ENCODE measurements at regions not wholly inside any gene's neighbourhood (a gene's known extent, or its start where the extent isn't known, plus 50 kb on each side); places are given as distances from the start of the nearest gene placed in this dataset.
"Not testable (repeated sequence)": the region's sequence is repeated elsewhere in the genome, so short reads cannot be mapped to it uniquely, and the experiment has no call there.

DNA sequence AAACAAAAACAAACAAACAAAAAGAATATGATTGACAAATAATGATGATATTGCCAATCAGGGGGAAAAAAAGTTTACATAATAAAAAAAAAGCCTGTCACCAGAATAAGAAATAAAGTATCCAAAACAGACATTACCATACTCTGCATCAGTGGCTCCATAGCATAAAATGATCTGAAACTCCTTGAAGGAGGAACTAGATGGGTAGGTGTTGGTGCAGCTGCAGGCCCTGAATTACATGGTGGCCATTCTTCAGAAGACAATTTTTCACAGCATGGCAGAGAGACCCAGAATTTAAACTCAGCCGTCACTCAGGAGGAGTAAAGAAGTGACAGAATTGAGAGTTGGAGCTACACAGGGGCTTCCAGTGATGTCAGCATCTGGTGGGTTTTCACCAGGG, 60.2 kb downstream of the GLUL start:
- DNase-seq, result no peak

DNA sequence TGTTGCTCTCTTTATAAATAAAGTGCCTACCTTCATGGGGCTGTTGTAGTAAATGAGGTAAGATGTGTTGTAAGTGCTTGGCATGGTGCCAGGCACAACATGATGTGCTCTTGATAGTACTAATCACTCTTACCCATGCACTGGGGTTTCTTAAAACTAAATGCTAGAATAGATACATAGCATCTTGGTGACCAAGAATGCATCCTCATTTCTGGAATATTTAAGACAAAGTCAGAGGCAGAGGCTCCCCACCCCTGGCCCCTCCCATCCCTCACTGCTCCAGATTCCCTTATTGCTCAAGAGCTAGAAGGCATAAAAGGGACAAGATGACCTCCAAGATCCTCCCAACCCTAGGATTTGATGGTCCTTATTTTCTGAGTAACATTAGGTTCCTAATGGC, 61.3 kb downstream of the GLUL start:
- no peak for DNase-seq

DNA sequence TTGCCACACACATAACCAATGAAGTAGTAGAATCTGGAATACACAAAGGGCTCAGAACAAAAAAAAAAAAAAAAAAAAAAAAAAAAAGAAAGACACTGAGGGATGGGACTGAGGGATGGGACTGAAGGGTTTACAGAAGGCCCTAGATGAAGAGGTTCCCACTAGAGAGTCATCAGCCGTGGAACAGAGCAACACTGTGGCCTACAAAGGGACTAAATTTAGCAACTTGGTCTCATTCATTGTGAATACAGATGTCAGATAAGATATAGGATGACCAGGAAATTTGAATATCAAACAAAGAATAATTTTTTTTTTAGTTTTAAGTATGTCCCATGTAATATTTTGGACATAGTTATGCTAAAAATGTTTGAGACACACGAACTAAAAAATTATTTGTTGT, 62.1 kb downstream of the GLUL start:
- DNase-seq, result no peak

DNA sequence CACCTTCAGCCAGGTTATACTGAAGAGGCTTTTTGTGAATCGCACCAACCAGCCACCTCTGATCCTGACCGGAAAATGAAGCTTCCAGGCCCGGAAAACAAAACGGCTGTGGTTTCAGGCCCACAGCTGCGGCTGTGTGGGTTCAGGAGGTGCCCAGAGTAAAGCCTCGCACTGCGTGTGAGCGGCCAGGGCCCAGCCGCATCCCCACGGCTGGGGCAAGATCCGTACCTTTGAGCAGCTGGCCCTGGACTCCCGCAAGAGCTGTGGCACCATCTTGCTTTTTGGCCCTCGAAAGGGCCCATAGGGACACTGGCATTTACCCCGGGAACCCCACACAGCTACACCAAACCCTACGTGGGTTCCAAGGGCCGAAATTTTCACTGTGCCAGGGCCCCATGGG, 63.0 kb downstream of the GLUL start:
- no peak for DNase-seq

DNA sequence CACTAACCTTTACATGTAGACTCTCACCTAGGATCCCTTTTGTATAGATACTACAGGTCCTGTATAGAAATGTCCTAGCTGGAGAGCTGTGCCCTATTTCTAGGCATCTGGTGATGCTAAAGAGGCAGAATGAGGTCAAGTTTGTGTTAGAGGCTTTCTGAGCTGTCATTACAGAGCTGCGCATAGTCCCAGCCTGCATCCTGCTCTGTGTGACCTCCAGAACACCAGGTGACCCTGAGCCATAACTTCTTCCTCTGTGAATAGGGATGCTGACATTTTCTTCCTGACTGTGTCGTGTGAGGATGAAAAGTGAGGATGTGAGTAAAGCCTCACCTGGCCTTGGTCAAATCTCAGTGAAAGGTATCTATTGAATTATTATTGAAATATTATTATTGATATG, 66.3 kb downstream of the GLUL start:
- no peak for DNase-seq

DNA sequence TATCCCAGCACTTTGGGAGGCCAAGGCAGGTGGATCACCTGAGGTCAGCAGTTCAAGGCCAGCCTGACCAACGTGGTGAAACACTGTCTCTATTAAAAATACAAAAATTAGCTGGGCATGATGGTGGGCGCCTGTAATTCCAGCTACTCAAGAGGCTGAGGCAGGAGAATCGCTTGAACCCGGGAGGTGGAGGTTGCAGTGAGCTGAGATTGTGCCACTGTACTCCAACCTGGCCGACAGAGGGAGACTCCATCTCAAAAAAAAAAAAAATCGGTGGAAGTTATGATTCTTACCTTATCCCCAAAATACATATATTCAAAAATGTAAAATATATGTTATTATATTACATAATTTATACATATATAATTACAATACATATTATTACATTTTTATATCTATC, 70.1 kb downstream of the GLUL start:
- not testable (repeated sequence) for DNase-seq

DNA sequence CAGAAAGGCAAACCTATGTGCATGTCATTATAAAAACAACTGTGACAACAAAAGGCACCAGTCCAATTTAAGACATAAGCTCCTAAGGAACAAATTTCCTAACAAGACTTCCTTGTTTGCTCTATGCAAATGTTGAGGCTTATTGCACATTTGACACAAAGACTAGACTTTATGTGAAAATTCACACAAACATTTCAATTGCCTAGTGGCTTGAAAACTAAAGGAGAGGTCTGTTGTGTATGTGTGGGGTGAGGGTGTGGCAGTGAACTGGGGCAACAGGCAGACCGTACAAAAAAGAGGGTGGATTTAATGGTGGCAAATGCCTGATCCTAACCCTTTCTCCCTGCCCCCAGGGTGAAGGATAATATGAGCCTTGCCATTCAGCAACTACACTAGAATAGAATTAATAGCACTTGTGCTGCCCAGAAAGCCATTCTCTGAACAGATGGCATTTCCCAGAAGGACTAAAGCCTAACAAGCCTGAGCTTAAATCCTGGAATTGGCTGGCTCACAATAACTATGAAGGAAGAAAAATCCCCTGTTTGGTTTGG, 73.9 kb downstream of the GLUL start:
- peak; percentile 49 for DNase-seq

DNA sequence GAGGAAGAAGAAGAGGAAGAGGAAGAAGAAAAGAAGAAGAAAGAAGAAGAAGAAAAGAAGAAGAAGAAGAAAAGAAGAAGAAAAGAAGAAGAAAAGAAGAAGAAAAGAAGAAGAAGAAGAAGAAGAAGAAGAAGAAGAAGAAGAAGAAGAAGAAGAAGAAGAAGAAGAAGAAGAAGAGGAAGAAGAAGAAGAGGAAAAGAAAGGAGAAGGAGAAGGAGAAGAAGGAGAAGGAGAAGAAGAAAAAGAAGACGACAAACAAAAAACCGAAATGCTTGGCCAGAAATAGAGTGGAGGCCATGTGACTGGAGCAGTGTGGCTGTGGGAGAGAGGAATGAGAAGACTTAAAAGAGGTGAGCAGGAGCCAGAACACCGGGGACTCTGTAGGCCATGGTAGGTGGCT, 75.1 kb downstream of the GLUL start:
- not testable (repeated sequence) for DNase-seq

DNA sequence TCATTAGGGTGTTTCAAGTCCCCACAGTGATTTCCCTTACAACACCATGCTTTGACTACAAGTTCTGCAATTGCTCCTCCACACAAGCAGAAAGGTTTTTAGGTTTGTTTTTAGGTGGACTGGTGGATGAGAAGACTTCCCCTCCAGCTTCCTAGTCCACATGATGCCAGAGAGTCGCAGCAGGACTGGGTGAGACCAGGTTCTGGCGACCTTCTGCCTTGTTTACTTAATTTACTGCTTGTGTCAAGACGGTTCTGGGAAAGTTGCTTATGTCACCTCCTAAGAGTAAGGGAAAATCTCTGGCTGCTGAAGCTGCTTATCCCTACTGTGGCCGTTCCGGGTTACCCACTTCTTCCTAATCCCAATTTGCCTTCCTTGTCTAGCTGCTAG, 76.4 kb downstream of the GLUL start:
- DNase-seq, result no peak

DNA sequence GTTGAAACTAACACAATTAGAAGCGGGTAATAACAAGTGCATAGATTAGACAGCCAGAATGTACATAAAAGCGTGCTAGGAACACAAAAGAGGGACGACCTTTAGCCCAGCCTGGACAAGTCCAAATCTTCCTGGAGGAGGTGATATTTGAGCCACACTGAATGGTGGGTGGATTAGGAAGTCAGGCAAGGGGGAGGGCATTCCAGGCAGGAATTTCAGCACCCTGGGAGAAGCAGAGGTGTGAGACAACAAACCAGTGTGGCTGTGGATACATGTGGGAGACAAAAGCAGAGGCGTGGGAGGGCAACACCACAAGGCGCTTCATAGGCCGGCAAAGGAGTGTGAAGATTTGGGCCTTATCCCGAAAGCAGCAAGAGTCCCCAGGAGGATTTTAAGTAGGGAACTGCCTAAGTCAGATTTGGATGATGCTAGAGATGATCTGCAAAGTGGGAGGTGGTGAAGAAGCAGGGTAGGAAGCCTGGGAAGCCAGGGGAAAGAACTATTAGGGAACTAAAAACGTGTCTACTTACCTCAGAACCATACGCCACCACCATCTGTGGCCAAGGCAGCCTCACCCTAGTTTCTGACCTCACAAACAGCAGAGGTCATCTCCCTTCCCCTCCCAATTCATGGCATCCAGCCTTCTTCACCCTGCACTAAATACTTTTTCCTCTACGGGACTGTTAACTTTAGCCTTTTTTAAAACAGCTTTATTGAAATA, 81.8 kb downstream of the GLUL start:
- DNase-seq, result no peak

DNA sequence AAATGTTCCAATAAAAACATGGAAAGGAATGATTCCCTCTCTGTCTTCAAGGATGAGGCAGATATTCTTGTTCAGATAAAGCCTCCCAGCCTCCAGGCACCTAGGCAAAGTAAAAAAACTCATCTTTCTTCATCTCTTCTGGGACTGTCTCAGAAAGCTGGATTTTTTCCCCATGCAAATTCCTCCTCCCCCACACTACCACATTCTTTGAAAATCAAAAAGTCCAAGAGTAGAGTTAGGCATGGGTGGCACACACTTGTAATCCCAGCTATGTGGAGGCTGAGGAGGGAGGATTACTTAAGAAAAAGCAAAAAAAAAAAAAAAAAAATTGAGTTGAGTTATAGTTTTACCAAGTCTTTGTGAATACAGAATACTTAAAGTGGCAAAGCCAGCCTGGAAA, 82.8 kb downstream of the GLUL start:
- no peak for DNase-seq

DNA sequence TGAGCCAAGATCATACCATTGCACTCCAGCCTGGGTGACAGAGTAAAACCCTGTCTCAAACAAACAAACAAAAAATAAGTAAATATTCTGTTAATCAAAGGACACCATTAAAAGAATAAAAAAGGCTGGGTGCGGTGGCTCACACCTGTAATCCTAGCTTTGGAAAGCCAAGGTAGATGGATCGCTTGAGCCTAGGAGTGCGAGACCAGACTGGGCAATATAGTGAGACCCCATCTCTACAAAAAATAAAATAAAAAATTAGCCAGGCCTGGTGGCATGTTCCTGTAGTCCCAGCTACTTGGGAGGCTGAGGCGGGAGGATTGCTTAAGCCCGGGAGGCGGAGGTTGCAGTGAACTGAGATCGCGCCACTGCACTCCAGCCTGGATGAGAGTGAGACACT, 84.1 kb downstream of the GLUL start:
- not testable (repeated sequence) for DNase-seq

DNA sequence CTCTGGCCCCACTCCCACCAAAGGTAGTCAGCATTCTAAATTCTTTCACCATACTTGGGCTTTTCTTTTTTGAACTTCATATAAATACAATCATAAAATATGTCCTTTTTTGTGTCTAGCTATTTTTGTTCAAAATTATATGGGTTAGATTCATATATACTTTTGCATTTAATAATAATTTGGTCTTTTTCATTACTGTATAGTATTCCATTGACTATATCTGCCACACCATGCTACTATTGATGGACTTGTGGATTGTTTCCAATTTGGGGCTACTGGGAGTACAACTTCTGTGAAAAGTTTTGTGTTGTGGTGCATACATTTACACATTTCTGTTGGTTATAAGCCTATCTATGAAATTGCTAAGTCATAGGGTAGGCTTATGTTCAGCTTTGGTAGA, 85.7 kb downstream of the GLUL start:
- DNase-seq, result no peak

DNA sequence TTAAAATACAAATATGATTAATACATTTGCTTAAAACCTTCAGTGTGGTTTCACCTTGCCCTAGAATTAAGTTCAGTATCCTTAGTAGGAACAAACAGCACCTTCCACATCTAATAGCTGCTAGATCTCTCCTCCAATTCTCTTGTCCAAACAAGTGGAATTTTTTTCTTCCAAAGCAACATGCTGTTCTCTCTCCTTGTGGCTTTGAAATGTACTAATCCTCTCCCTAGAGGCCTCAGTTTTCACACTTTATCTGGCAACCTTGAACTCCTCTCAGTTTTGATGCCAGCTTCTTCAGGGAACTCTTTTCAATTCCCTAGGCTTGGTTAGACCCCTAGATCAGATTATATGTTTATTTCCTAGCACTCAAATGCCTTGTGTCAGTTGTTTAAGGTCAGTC, 87.0 kb downstream of the GLUL start:
- DNase-seq, result no peak

DNA sequence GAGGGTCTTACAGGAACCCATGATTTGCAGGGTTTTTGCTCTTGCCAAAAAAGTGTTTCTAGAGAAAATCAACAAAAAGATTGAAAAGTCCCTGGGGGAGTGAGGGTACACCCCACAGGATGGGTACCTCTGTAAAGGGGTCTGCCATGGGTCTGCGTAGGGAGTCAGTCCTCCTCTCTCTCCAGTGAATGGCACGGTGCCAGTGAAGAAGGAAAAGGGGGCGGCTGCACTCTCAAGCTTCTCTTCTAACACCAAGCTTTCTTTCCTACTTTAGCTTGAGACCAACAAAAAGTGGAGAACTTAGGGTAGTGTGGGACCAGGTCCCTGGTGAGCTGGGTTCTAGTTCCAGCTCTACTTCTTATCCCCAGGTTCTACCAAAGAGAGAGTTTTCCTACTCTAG, 87.4 kb downstream of the GLUL start:
- DNase-seq, result no peak

DNA sequence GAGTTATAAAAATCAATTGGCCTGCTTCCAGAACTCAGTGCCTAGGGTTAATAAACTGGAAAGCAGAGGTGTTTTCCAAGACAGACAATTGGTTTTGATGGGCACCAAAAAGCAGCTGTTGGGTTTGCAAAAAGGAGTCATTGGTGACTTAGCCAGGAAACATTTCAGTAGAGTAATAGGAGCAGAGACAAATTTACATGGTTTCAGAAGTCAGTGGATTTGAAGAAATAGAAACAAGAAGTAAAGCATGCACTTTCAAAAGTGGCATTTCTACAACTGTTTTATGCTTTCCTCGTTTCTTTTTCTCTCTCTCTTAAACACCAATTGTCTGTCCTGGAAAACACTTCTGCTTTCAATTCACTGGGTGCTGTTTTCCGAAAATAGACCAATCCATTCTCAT, 87.8 kb downstream of the GLUL start:
- DNase-seq, result no peak

DNA sequence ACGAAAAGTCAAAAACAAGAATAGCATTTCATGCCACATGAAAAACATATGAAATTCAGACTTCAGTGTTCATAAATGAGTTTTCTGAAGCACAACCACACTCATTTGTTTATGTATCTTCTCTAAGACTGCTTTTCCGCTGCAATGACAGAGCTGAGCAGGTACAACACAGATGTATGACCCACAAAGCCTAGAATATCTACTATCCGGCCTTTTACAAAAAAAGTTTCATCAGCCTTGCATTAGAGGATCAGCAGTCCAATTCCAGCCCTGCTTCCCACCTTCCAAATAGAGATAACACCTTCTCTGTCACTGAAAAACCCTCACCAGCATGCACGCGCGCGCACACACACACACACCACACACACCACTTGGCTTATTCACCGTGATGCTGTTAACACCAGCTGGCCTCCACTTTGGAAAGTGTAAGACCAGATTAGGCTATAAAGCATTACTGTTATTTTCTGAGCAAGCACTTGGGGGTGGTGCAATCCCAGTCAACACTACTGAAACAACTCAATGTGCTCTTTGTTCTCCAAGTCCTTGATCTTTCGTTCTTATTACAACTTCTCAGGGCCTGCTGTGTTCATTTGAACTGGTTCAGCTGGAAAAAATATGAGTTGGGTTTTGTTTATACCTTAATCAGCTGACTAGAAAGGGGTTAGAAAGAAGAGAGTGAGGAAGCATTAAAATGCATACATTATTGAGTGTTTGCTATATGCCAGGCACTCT, 90.0 kb downstream of the GLUL start:
- no peak for DNase-seq

DNA sequence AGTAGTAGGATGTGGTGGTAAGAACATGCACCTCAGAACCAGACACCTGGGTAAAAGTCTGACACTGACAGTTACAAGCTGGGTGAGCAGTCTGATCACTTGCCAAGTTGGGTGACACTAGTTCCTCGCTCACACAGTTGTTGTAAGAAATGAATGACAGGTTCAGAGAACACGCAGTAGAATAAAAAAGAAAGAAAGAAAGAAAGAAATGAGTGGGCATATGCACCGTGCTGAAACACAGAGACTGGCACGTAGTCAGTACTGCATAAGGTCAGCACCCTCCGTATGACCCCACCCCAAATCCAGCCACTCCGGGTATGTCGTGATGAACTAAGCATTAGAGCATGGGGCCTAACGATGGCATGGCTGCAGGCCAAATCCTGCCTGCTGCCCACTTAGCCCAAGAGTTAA, 90.6 kb downstream of the GLUL start:
- DNase-seq, result no peak

DNA sequence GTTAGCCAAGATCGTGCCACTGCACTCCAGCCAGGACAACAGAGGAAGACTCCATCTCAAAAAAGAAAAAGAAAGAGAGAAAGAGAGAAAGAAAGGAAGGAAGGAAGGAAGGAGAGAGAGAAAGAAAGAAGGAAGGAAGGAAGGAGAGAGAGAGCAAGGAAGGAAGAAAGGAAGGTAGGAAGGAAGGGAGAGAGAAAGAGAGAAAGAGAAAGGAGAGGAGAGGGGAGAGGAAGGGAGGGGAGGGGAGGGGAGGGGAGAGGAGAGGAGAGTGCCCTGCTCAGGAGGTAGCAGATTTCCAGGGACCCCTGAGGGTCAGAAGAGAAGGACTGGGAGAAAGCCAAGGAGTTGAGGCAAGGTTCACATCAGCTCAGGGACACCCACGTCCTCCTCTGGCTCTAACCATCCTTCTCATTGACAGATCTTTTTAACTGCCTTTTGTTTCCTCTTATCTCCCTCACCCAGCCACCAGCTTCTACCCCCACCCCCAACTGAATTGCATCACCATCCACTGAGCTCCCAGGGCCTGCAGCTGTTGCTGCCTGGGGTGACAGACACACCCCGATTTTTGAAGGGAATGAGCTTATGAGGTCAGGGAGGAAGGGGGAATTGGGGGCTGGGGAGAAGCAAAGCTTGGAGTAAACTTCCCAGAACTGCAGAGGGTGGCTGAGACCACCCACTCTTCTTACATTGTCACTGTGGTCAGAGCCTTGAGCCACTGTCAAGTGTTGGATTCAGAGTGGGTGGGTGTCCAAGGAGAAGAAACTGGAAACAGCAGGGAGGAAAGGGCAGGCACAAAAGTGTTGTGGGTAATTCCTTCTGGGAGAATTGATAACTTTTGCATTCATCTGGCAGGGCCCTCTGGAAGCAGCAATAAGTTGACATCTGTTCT, 91.6 kb downstream of the GLUL start:
- no peak for DNase-seq

DNA sequence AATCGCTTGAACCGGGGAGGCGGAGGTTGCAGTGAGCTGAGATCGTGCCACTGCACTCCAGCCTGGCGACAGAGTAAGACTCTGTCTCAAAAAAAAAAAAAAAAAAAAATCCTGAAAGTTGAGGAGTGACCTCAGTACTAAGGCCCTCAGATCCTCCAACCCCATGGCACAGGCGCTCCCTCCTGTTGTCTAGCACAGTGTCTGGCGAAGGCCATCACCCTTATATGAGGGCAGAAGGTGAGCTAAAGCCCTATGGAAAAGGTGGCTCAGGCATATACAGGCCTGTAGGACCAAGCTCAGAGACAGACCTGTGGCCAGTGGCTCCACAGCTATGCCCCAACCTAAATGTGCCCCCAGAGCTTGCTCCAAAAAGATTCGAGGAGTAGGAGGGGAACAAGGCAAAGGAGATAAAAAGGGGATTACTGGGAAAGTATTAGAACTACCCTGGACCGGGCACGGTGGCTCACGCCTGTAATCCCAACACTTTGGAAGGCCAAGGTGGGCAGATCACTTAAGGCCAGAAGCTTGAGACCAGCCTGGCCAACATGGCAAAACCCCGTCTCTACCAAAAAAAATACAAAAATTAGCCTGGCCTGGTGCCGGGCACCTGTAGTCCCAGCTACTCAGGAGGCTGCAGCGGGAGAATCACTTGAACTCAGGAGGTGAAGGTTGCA, 92.4 kb downstream of the GLUL start:
- not testable (repeated sequence) for DNase-seq

DNA sequence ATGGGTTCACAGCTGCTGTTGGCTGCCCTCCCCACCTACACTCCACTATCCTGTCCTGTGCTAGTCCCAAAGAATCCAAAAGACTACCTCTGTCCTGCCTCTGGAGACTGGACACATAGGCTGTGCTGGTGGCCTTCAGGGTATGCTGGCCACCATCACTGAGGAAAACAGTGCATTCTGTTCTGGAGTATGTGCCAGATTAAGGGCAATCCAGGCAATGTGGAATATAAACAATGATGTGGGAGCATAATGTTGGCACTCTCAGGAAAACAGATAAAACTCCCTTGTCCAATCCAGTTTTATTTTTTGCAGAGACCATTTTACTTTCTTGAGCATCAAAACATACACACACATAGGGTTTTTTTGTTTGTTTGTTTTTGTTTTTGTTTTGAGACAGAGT, 94.3 kb downstream of the GLUL start:
- no peak for DNase-seq

DNA sequence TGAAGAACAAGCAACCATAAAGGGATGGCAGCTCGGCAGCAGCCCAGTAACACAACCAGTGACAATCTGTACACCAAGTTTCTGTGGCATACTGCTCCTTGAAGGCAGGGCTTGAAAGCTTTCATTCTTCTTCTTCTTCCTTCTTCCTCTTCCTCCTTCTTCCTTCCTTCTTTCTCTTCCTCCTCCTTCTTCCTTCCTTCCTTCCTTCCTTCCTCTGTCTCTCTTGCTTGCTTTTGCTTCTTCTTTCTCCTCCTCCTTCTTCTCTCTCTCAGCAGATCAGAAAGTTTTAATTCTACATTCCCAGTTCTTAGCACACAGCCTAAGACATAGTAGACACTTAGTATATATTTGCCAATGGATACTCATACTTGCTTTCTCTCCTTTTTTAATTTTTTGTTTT, 95.9 kb downstream of the GLUL start:
- DNase-seq, result no peak

DNA sequence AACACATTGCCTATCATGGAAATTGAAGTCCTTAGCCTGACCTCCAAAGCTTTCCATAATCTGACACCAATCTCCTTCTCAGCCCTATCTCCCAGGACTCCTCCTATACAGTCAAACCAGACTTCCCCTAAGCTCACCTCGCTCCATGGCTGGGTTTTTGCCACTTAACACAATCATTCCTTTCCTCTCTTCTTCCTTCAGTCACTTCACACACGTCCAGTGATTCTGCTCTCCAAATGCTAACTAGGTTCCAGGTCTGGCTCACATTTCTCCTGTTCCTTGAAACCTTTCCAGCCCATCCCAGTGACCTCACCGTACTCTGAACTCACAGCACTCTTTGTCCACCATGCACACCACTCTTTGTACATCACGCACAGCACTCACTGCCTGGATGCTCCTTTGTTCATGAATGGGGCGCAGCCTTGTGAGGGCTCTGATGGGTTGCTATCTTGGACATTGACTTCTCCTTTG, 98.4 kb downstream of the GLUL start:
- DNase-seq, result no peak
